Psoas muscle (tissue), 7 donors: ENCODE measurements at regions not wholly inside any gene's neighbourhood (a gene's known extent, or its start where the extent isn't known, plus 50 kb on each side); places are given as distances from the start of the nearest gene placed in this dataset.

Experiments
- ATAC-seq, 4 donors: fragments of 200-7000 bp; cut with Tn5 transposase; one replicate each; pipeline ENCODE4 v1.9.1; 2020; ENCODE audit warnings: moderate library complexity in 3 of 4, mild to moderate bottlenecking in 2 of 4
- DNase-seq, 2 donors: peaks; one replicate each; pipeline ENCODE4 v3.0.0-alpha.2; 2020
- H3K27ac ChIP-seq: fragments of 200-600 bp; one replicate; pipeline ENCODE4 v1.8.0; 2022
- H3K27me3 ChIP-seq, 3 donors: fragments of 200-600 bp in 1 of 3; one replicate each; pipeline versions ENCODE4 v1.6.1 to v1.8.0; 2013 to 2022; ENCODE audit warnings: low read length in 2 of 3, mild to moderate bottlenecking in 2 of 3, moderate library complexity in 1 of 3; ENCODE audit not compliant: insufficient read depth in 3 of 3
- H3K36me3 ChIP-seq, 2 donors: fragments of 200-600 bp in 1 of 2; one replicate each; pipeline versions ENCODE4 v1.6.1 to v1.8.0; 2013 to 2022; ENCODE audit warnings: low read depth in 1 of 2, mild to moderate bottlenecking in 1 of 2, moderate library complexity in 1 of 2; ENCODE audit not compliant: insufficient read depth in 1 of 2
- H3K4me1 ChIP-seq: fragments of 200-600 bp; one replicate; pipeline ENCODE4 v1.8.0; 2022
- H3K4me3 ChIP-seq: fragments of 200-600 bp; one replicate; pipeline ENCODE4 v1.8.0; 2022; ENCODE audit warnings: mild to moderate bottlenecking
- H3K9me3 ChIP-seq: fragments of 200-600 bp; one replicate; pipeline ENCODE4 v1.8.0; 2022
- WGBS, 3 donors: extraction: QIAGEN DNeasy Blood & Tissue Kit; methylation state at CpG; one replicate each; pipeline versions ENCODE4 v1.1.6 to v1.1.7; 2013; 5-methylcytosine and 5-hydroxymethylcytosine counted together
- intact Hi-C, 2 donors: fragments of 100-400 bp; cut with DNase I; formaldehyde crosslinking; loops; one replicate each; pipeline versions ENCODE4 v1.11.0 to v1.14.2; 2022
- TF ChIP-seq, protein P1 (sequence below): fragments of 200-600 bp; IDR thresholded peaks from one replicate; pipeline ENCODE4 v1.8.0; 2022; ENCODE audit warnings: antibody characterized with exemption
- donor health status: healthy with polysubstance abuse.
- donor health status: DM: no; HTN: no; CAD: no; lungs with moderate emphysema.
- donor health status: Bipolar disorder and iron deficiency.
- donor health status: healthy.
- donor health status: DM: yes; HTN: yes; CAD: no.
- donor health status: DM: no; HTN: no; CAD: no.
- donor health status: DM: yes; HTN: yes; CAD: no.

DNA sequence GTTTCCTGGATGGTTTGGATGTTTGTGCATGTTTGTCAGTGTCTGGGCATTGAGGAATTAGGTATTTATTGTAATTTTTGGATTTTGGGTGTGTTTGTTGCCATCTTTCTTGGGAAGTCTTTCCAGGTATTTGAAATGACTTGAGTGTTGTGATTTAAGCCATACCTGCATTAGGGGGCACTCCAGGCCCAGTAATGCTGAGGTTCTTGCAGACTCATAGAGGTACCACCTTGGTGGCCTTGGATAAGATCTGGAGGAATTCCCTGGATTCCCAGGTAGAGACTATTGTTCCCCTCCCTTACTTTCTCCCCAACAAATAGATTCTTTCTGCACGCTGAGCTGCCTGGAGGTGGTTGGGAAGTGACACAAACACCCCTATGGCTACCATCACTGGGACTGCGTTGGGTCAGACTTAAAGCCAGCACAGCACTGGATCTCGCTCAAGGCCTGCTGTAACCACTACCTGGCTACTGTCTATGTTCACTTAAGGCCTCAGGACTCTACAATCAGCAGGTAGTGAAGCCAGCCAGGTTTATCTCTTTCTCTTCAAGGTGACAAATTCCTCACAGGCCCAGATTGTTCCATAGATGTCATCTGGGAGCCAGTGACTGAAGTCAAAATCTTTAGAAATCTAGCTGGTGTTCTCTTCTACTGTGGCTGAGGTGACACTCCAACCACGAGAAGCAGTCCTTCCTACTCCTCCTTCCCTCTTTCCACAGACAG lies 643.6 kb downstream of the PDHA2 start:
- no peaks in the 10 kb centered on the region for H3K36me3 ChIP-seq
- no peak for ATAC-seq
- no peak overlapping the region for H3K4me3 ChIP-seq
- H3K27ac ChIP-seq: no peak overlapping the region
- TF ChIP-seq, protein P1, sequence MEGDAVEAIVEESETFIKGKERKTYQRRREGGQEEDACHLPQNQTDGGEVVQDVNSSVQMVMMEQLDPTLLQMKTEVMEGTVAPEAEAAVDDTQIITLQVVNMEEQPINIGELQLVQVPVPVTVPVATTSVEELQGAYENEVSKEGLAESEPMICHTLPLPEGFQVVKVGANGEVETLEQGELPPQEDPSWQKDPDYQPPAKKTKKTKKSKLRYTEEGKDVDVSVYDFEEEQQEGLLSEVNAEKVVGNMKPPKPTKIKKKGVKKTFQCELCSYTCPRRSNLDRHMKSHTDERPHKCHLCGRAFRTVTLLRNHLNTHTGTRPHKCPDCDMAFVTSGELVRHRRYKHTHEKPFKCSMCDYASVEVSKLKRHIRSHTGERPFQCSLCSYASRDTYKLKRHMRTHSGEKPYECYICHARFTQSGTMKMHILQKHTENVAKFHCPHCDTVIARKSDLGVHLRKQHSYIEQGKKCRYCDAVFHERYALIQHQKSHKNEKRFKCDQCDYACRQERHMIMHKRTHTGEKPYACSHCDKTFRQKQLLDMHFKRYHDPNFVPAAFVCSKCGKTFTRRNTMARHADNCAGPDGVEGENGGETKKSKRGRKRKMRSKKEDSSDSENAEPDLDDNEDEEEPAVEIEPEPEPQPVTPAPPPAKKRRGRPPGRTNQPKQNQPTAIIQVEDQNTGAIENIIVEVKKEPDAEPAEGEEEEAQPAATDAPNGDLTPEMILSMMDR: no peak
- intact Hi-C loops: no loop called here
- WGBS, 3 donors: 70 to 78% (median 76%) methylated on average over 4 of the region's 4 CpGs
- DNase-seq: no peak
- no peaks in the 10 kb centered on the region for H3K4me1 ChIP-seq
- no peaks in the 10 kb centered on the region for H3K27me3 ChIP-seq
- H3K9me3 ChIP-seq: no peaks in the 10 kb centered on the region

DNA sequence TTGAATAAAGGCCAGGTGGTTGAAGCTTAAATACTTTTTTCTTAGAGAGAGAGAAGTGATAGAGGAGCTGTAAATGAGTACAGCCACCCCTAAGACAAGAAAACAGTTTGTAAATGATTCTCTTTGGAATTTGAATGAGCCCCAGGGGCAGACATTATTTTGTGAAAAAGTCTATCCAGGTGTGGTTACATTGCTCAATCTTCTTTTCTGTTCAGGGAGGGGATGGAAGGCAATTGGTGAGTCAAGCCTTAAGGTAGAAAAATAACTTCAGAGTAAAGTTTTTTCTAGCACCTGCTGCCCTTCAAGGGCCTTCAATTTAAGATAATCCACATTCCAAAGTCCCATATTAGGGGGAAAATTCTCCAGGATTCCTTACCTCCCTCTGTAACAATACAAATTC lies 646.7 kb downstream of the PDHA2 start:
- ATAC-seq: no peak
- TF ChIP-seq, protein P1: no peak
- Histone ChIP-seq H3K36me3 (no peaks in the 10 kb centered on the region), H3K4me3 (no peak overlapping the region), H3K4me1 (no peaks in the 10 kb centered on the region), H3K27me3 (no peaks in the 10 kb centered on the region), H3K27ac (no peak overlapping the region), H3K9me3 (no peaks in the 10 kb centered on the region)
- intact Hi-C loops: no loop called here
- DNase-seq: no peak

DNA sequence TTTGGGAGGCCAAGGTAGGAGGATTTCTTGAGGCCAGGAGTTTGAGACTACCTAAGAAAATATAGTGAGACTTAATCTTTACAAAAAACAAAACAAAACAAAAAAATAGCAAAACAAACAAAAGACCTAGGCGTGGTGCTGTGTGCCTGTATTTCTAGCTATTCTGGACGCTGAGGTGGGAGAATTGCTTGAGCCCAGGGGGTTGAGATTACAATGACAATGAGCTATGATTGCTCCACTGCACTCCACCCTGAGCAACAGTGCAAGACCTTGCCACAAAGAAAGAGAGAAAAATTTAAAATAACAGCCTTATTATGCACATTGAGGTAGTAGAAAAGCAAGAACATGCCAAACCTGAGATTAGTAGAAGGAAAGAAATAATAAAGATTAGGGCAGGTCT lies 657.7 kb downstream of the PDHA2 start:
- intact Hi-C loops: no loop called here
- TF ChIP-seq, protein P1: no peak
- H3K36me3 ChIP-seq: no peaks in the 10 kb centered on the region
- no peak for ATAC-seq
- H3K27me3 ChIP-seq: no peaks in the 10 kb centered on the region
- no peaks in the 10 kb centered on the region for H3K4me1 ChIP-seq
- H3K27ac ChIP-seq: no peak overlapping the region
- no peak for DNase-seq
- H3K4me3 ChIP-seq: no peak overlapping the region
- no peaks in the 10 kb centered on the region for H3K9me3 ChIP-seq
- WGBS, 3 donors: 45 to 75% (median 73%) methylated on average over 2 of the region's 2 CpGs

DNA sequence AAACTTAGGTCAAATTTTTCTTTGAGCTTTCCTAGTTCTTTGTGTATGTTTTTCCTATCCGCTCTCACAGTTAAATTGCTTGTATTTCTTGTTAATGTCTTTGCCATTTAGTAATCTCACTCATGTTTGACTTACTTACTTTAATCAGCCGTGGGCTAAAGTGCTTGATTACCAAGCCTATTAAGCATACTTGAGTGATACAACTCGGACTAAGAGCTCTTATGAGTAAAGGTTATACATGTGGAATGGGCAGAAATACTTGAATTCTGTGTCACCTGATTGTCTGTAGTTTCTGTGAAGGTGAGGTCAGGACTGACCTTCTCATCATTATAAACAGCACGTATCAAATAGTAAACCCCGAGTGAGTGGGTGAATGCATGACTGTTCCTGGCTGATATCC lies 664.5 kb downstream of the PDHA2 start:
- Histone ChIP-seq H3K4me3 (no peak overlapping the region), H3K9me3 (no peaks in the 10 kb centered on the region), H3K36me3 (no peaks in the 10 kb centered on the region), H3K4me1 (no peaks in the 10 kb centered on the region), H3K27ac (no peak overlapping the region), H3K27me3 (no peaks in the 10 kb centered on the region)
- TF ChIP-seq, protein P1: no peak
- WGBS, 3 donors: 54 to 78% (median 55%) methylated on average over 5 of the region's 5 CpGs
- DNase-seq (no peak), ATAC-seq (no peak)
- intact Hi-C loops: no loop called here
